ENCODE measurements at regions not wholly inside any gene's neighbourhood (a gene's known extent, or its start where the extent isn't known, plus 50 kb on each side); places are given as distances from the start of the nearest gene placed in this dataset.

GRCh38 chr2:235139956-235140800, 188.4 kb downstream of the SH3BP4 start:
- TF ChIP-seq CTCF (IDR thresholded peaks at IDR 0.05; ENCODE audit: low read length) = no peak
- TF ChIP-seq EZH2 (optimal IDR thresholded peaks at IDR 0.05; ENCODE audit: low read depth, low read length) = no peak

Measured in MM.1S (cell line).